HG03159 (cell line): ENCODE measurements at regions not wholly inside any gene's neighbourhood (a gene's known extent, or its start where the extent isn't known, plus 50 kb on each side); places are given as distances from the start of the nearest gene placed in this dataset.

Experiments
- ATAC-seq: cut with Tn5 transposase; IDR thresholded peaks from one replicate; pipeline ENCODE4 v1.9.1; 2021; ENCODE audit warnings: mild to moderate bottlenecking, moderate library complexity; ENCODE audit not compliant: unreplicated experiment

DNA sequence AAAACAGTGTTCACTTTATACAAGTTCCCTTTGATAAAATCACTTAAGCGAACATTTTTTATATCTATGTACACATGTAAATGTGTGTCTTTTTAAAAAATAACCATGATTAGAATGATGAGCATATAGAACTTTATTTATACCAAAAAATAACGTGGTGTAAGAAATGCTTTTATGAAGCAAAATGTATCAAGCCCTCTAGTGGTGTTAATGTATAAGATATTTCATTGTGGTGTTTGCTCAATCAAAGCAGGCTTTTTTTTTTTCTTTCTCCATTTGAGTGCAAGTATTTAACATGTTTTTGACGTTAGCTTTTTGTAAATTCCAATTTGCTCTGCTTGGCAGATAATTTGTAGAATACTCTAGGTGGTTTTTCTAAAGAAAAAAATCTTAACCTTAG lies 2092.4 kb upstream of the TENM3 start:
- ATAC-seq: no peak

DNA sequence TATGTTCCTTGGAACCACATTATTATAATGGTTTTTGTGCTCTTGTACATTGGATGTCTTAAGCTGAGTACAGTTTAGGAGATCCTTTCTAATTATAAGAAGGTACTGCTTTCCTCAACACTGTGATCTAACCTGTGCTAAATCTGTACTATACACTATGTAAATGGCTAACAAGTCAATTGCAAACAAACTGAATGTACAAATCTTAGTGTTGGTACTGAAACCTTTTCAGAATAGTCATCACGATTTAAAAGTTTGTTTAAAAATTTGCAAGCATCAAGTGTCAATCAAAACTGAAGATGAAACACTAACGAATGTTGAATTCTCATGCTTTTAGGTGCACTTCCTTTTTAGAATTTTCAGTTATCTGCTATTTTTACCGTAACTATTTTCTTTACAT lies 2090.4 kb upstream of the TENM3 start:
- no peak for ATAC-seq

- ATAC-seq: no peak
These were observed 2089.6 kb upstream of the TENM3 start for GRCh38 chr4:180153587-180153986.

DNA sequence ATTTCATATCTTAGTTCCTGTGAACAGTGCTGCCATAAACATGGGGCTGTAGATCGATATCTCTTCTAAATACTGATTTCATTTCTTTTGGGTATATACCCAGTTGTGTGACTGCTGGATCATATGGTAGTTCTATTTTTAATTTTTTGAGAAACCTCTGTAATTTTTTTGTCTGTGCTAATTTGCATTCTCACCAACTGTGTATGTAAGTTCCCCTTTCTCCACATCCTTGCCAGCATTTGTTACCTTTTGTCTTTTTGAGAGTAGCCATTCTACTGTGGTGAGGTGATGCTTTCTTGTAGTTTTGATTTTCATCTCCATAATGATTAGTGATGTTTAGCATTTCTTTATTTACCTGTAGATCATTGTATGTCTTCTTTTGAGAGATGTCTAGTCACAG lies 2086.5 kb upstream of the TENM3 start:
- peak; percentile 54 for ATAC-seq

GRCh38 chr4:180160195-180160983 lies 2082.8 kb upstream of the TENM3 start:
- ATAC-seq: no peak

DNA sequence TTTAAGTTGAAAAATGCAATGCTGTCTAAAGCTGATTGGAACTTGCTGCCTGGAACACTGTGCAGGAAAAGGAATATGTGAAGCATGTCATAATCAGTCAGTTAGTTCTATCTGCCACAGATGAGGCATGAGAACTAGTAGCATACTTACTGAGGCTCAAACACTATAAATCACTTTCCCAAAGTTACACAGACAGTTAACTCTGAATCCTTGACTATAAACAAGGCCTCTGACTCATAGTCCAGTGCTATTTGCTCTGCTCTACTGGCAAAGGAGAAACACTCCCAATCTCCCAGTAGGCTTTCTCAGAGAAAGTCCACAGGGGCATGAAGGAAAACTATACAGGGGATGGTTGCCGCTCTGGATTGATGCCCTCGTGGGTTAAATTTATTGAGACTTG lies 2078.4 kb upstream of the TENM3 start:
- ATAC-seq: no peak

DNA sequence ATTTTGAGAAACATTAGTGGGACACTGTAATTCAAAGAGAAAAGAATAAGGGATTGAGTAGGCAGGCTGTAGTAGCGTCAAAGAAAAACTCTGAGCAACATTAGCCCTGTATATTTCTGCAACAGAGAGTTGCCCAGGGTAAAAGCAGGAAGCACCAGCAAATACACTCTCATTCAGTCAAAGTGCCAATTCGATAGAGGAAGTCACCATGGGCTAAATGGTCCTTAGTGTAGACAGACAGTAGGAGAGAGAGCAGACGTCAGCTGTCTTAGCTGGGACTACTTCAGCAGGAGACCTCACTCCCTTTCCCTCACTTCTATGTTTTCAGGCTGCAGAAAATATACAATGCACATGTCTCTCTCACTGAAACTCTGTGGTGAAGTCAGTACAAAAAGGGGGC lies 2073.8 kb upstream of the TENM3 start:
- no peak for ATAC-seq

- no peak for ATAC-seq
These were observed 2073.2 kb upstream of the TENM3 start for GRCh38 chr4:180169966-180170365.

DNA sequence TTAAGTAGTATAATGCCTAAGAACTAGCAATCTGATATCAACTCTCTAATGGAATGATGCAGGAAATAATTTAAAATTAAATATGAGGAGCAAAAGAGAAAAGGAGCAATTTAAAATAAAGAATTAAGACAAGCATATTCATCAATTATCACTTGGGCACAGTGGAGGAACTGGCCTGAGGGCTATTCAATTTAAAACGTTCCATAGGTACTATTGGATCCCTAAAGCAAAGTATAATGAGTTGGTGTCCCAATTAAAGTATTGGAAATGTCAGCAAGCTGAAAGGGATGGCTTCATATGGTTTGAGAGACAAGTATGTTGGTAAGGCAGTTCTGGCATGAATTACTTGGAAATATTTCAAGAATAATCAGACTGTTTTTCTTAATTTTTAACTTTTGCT lies 2064.1 kb upstream of the TENM3 start:
- ATAC-seq: no peak

- ATAC-seq: no peak
These were observed 2053.5 kb upstream of the TENM3 start for GRCh38 chr4:180189666-180190065.

DNA sequence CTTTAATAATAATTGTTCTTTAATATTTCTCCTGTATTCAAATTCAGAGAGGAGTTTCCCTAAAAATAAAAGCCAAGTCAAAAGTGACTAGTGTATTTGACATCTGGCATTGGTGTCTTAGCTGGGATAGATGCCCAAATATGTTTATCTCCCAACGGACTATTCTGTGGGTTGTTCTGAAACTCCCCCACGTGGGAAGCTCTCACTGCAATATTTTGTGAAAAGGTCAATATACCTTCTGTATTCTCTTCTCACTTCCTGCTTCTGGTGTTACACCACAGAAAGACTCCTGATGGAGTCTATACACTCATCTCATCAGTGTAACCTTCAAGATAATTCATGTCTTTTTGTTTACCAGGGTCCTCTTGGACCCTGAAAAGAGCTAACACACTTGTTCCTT lies 2052.8 kb upstream of the TENM3 start:
- ATAC-seq: peak; percentile 48

DNA sequence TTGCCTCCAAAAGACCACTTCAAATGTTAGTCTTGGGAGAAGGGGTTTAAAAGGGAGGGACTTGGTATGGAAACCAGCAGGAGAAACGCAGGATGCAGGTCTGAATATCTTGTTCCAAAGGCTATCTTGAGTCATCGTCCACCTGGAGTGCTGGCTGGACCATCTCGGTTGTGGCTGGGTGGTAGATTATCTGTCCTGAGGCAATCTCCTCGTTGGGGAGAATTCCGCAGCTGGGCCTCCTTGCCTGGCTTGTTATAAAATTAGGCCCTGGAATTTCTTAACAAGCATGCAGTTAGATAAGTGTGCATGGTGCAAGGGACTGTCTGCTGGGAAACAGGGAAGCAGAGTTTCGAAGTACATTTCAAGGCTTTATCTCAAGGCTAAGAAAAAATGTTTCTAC lies 2045.7 kb upstream of the TENM3 start:
- ATAC-seq: no peak

- no peak for ATAC-seq
These were observed 2039.9 kb upstream of the TENM3 start for GRCh38 chr4:180203349-180203748.

GRCh38 chr4:180205276-180205675 lies 2037.9 kb upstream of the TENM3 start:
- ATAC-seq: no peak

- ATAC-seq: no peak
These were observed 2035.3 kb upstream of the TENM3 start for GRCh38 chr4:180207921-180208320.

DNA sequence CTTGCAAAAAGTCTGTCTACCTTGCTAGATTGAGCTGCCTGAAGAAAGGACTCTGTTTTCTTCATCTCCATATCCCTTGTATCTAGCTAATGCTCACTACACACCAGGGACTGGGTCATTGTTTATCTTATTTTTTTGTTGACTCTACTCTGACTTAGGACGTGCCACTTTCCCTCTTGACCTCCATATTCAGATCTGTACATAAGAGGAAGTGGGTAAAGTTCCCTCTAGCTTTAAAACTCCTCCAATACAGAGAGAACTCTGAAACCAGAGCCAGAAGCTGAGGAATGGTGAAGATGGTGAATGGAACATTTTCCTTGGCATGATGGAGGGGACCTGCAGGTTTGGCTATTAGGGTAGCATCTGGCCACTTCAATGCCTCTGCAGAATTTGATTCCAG lies 2026.1 kb upstream of the TENM3 start:
- no peak for ATAC-seq

GRCh38 chr4:180219080-180219479 lies 2024.1 kb upstream of the TENM3 start:
- no peak for ATAC-seq

DNA sequence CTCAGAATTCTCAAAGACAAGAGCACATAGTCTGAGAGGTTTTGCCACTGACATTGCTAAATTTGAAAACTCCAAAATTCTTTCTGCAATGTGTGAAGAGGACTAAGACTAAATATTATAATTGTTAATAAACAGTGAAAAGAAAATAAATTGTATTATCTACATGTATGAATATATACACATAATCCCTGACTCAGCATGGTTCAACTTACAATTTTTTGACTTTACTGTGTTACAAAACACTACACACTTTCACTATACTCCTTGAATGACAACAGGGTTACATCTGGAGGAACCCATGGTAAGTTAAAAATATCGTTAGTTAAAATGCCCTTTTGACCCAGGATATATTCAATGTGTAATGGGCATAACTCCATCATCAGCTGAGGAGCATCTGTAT lies 2017.2 kb upstream of the TENM3 start:
- ATAC-seq: no peak

- no peak for ATAC-seq
These were observed 2008.5 kb upstream of the TENM3 start for GRCh38 chr4:180234730-180235129.

DNA sequence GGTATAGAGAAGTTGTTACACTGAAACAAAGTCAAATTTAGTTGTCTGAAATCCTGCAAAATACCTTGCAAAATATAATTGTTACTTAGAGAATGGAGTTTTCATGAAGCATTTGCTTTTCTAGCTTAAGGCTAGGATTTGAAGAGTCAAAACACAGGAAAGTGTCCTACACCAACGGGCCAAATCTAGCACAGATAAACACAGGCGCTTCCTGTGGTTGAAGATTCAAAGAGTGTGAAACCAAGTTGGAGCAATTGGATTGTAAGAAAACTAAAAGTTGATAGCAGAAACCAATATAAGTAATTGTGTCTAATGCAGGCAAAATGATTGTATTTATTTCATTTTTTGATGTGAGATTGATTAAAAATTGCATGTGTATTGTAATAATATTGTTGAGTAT lies 2002.5 kb upstream of the TENM3 start:
- no peak for ATAC-seq

DNA sequence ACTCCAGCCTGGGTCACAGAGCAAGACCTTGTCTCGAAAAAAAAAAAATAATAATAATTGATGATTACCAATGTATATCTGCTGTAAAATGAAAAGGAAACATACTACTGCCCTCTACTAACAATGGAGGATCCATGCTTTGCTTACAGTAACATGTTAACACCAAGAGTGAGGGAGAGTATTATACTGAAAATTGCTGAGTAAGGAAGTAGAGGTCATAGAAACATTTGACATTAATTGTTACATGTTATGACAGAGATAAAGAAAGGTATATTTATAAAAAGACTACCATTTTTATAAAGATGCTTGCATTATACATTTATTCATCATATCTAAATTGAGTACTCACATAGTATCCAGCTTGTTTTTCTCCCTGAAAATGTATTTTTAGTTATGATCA lies 1989.8 kb upstream of the TENM3 start:
- no peak for ATAC-seq

GRCh38 chr4:180261346-180261745 lies 1981.9 kb upstream of the TENM3 start:
- no peak for ATAC-seq

DNA sequence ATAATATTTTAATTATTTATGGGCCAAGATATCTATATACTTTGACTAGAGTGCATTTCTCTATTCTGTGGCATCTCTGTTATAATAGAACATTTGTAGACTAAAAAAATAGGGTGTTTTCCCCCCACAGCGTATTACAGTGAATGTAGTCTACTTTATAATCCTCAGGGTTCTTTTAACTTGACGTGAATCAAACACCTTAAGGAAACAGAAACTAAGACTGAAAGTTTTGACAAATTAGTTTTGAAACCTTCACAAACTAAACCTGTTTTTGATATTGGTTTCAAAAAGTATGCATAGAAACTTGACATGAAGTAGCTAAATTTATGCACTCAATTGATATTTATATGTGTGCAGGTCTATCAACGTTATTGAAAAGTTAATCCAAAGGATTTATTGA lies 1963.1 kb upstream of the TENM3 start:
- peak; percentile 74 for ATAC-seq
